Globus pallidus (tissue), 1 donor: ENCODE measurements at regions not wholly inside any gene's neighbourhood (a gene's known extent, or its start where the extent isn't known, plus 50 kb on each side); places are given as distances from the start of the nearest gene placed in this dataset.

ENCODE experiments used
- DNase-seq: peaks from one replicate; pipeline ENCODE4 v3.0.0-alpha.2; 2015; ENCODE audit warnings: low spot score

DNA sequence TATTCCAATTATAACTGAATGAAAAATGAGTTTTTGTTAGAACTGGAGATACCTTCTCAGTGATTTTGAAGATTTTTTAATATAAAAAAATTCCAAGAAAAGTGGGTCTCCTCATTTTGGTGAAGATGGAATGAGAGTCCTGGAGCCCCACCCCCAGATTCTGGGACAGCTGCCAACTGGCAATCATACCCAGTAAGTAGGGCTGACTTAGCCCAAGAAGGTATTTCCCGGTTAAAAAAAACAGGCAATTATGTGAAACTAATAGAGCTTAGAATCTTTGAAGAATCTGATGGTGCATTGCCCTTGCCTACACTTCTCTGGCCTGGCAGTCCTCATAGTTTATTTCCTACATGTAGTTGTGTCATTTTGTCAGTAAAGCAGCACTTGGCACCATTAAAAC, 52.8 kb upstream of the VWDE start:
- no peak for DNase-seq

DNA sequence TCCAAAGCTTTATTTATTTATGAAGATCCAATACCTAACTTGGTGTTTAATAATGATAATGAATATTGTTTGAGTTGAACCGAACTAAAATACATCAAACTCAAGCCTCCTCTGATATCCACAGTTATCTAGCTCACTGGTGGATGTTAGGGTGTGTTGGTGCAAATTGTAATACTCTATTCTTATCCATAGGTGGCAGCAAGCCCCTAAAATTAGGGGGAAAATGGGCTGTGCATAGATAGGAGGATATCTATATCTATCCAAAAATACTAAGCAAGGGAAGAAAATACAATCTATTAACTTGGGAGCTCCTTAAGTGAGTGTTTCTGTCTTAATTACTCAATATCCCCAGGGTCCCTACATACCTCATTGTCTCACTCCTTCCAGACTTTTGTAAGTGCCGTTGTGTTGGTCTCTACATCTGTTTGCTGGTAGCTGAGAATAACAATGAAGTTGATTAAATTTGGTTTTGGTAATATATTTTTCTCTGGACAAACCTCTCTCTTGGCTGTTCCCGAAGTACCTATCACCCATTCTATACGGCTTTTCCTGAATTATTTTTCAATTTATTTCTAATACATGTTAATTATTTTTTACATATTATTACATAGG, 55.0 kb upstream of the VWDE start:
- peak; percentile 22 for DNase-seq

DNA sequence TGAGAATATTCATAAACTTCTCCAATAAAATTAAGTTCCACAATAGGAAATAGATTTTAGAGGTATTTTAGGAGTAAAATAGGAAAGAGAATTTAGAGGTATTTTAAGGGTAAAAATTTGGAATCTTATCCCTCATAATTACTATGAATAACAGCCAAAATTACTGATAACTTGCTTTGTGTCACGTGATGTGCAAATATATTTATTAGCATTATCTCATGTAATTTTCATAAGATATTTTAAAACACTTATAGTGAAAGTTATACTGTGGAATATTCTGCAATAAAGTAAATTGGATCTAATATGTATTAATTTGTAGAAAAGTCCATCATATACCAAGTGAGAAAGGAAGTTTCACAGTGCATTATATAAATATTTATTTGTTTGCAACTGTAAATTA, 64.2 kb upstream of the VWDE start:
- DNase-seq, result no peak

DNA sequence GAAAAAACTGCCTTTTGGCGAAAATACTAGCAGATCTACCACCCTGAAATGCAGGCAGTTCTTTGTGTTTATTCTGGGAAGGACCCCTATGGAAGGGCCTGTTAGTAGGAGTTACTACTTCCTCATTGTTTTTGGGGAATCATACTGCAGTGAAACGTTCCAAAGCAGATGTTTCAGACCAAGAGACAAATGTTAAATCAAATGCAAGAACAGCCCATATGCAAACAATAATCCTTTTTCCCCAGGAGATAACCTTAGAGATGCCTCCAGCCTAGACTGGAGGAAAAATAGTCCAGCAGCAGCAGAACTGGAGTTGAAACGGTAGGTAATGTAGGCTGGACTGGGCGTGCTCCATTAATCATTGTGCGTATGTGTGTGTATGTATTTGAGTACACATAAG, 65.9 kb upstream of the VWDE start:
- no peak for DNase-seq

GRCh38 chr7:12470930-12471329, 67.3 kb upstream of the VWDE start:
- DNase-seq, result no peak

DNA sequence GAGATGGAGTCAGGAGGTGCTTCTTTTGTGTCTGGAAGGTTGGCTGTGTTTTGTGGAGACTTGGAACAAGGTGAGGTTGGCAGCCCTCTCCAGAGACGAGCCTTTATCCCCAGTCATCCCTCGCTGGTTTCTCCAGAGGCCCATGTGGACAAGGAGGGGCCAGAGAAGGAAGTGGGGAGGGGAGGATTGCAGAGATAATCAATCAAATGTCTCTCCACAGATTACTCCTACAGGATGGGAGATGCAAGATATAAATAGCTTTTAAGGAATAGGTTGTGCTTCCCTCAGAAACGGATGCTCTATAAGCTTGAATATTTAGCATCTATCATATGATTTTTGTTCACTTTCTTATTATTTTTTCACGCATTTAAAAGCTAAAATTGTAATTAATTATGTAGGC, 70.4 kb upstream of the VWDE start:
- no peak for DNase-seq

GRCh38 chr7:12475362-12476063, 71.8 kb upstream of the VWDE start:
- no peak for DNase-seq

DNA sequence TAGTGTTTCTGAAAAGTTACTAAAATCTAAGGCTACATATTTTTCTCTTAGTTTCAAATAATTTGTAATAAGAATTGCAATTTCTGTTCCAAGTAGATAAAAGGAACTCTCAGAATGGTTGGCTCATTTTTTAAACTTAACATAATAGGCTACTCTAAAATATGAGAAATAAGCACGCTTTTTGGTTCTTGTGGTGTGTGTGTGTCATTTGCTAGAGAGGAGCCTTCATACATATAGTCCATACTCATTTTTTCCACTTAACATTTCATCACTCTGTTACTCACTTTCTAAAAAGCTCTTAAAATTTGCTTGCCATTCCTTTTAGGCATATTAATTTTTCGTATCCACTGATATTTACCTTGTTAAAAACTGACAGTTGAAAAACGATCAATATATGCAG, 74.0 kb upstream of the VWDE start:
- DNase-seq, result no peak

DNA sequence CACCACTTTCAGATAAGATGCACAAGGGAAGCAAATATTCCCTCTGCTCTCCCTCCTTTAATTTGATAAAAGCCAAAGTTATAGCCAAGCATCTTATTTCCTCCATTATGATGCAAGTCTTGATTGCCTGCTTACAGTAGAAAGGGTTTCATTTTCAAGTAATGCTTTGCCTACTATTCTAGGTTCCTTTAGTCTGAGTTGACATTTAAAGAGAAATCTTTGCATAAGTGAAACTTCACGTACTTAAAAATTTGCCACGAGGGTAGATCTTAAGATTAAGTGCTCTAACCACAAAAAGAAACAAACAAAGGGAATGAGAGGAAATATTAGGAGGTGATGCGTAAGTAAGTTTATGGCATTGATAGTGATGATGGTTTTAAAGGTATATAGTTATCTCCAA, 78.1 kb upstream of the VWDE start:
- no peak for DNase-seq

- no peak for DNase-seq
Observed at GRCh38 chr7:12485845-12486244, 82.2 kb upstream of the VWDE start.

DNA sequence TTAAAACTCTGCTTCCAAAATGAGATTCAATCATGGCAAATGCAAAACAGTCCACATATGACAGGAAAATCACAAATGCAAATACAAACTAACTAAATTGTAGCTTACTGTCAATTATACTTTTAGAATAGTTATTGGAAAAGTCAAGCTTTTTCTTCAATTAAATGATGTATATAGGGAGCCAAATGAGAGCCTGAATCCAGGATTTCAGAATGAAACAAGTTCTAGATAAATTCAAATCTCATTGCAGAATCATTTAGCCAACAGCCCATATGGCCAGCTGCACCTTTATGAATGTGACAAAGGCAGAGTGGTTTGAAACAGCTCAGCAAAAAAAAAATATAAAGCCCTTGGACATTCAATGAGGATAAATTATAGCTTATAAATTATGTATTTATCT, 82.2 kb upstream of the SCIN start:
- no peak for DNase-seq

GRCh38 chr7:12490107-12490688, 80.3 kb upstream of the SCIN start:
- DNase-seq, result peak; percentile 11

DNA sequence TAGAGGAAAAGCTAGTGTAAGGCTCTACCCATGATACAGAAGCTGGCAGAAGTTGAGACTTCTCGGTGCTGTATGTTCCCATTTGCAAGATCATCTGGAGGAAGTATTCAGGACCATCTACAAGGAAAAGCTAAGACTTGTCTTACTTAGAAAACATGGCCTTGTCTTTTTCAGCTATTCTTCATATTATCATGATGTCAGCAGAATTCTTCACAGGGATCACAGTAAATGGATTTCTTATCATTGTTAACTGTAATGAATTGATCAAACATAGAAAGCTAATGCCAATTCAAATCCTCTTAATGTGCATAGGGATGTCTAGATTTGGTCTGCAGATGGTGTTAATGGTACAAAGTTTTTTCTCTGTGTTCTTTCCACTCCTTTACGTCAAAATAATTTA, 79.6 kb upstream of the SCIN start:
- no peak for DNase-seq

- no peak for DNase-seq
Observed at GRCh38 chr7:12491526-12491925, 79.0 kb upstream of the SCIN start.

- DNase-seq, result no peak
Observed at GRCh38 chr7:12493407-12493806, 77.1 kb upstream of the SCIN start.

- no peak for DNase-seq
Observed at GRCh38 chr7:12493863-12494686, 76.4 kb upstream of the SCIN start.

DNA sequence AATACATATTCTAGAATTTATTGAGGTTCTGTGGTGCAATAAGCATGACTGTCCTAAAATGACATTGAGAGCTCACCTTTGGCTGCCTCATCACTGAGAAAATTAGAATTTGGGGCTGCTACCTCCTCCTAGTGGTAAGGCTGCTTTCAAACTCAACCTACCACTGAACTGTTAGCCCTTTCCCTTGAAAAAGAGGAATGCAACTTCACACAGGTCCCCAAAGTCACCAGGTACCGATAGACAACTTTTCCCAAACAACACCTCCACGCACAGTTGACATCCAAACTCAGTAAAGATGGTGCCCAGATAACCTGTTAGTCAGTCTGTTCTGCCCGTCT, 75.9 kb upstream of the SCIN start:
- DNase-seq, result no peak

DNA sequence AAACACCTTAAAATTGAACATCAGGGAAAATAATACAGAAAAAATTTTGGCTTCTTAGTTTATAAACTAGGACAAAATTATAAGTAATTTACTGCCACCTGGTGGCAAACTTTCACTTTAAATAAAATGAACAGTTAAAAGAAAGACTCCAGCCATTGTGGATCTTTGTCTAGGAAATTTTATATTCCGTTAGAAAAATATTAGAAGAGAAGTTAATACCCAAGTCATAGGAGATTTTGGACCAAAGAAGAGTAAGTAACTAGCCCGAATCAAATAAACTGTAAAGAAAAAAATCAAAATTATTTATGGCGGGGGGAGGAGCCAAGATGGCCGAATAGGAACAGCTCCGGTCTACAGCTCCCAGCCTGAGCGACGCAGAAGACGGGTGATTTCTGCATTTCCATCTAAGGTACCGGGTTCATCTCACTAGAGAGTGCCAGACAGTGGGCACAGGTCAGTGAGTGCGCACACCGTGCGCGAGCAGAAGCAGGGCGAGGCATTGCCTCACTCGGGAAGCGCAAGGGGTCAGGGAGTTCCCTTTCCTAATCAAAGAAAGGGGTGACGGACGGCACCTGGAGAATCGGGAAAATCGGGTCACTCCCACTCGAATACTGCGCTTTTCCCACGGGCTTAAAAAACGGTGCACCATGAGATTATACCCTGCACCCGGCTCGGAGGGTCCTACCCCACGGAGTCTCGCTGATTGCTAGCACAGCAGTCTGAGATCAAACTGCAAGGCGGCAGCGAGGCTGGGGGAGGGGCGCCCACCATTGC, 73.4 kb upstream of the SCIN start:
- peak; percentile 22 for DNase-seq

GRCh38 chr7:12504149-12504548, 66.4 kb upstream of the SCIN start:
- no peak for DNase-seq

DNA sequence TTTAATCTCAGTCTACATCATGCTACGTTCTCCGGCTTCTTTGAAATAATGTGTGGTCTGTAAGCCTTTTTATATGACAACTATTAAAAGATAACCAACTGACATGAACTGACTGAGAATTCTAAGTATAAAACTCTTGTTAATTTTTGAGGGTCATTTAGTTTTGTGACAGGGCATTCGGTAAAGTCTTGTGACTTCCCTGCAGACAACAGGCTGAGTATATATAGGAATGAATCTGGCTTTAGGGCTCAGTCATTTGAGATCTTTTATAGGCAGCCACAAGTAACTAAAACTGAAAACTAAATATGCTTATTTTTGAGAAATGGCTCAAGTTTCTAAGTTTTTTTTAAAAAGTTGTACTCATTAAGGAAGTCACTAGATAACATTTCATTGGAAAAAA, 62.5 kb upstream of the SCIN start:
- DNase-seq, result no peak

DNA sequence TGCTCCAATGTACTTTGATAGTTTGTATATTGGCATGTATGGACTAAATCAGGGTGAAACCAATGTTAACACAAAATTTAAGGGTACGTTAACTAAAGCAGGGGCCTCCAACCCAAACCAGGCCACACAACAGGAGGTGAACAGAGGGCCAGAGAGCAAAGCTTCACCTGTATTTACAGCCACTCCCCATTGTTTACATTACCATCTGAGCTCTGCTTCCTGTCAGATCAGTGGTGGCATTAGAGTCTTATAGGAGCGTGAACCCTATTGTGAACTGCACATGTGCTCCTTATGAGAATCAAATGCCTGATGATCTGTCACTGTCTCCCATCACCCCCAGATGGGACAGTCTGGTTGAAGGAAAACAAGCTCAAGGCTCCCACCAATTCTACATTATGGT, 62.0 kb upstream of the SCIN start:
- no peak for DNase-seq

DNA sequence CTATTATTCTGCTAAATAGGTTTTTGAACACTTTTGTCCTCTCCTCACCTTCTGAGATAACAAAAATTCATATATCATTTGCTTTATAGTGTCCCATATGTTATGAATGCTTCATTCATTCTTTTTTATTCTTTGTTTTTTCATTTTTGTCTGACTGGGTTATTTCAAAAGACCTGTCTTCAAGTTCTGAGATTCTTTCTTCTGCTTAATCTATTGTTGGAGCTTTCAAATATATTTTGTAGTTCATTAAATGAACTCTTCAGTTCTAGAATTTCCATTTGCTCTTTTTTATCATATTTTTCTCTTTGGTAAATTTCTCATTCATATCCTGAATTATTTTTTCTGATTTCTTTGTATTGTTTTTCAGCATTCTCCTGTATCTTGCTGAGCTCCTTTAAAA, 53.1 kb upstream of the SCIN start:
- DNase-seq, result no peak
